ENCODE measurements at regions not wholly inside any gene's neighbourhood (a gene's known extent, or its start where the extent isn't known, plus 50 kb on each side); places are given as distances from the start of the nearest gene placed in this dataset.

GRCh38 chr7:440059-440749, 79.4 kb downstream of the PDGFA start:
- no peak for DNase-seq (ENCODE audit: low read depth)

- DNase-seq (ENCODE audit: low read depth): no peak
These were observed 77.8 kb downstream of the PDGFA start for GRCh38 chr7:441684-442421.

GRCh38 chr7:442457-442856, 77.2 kb downstream of the PDGFA start:
- no peak for DNase-seq (ENCODE audit: low read depth)

- no peak for DNase-seq (ENCODE audit: low read depth)
These were observed 76.3 kb downstream of the PDGFA start for GRCh38 chr7:443279-443833.

- DNase-seq (ENCODE audit: low read depth): no peak
These were observed 75.0 kb downstream of the PDGFA start for GRCh38 chr7:444606-445005.

- no peak for DNase-seq (ENCODE audit: low read depth)
These were observed 74.6 kb downstream of the PDGFA start for GRCh38 chr7:445020-445419.

- DNase-seq (ENCODE audit: low read depth): no peak
These were observed 73.9 kb downstream of the PDGFA start for GRCh38 chr7:445563-446288.

GRCh38 chr7:446289-446935, 73.2 kb downstream of the PDGFA start:
- no peak for DNase-seq (ENCODE audit: low read depth)

Measured in T follicular helper cell (primary cell).